Epithelial cell of prostate (primary cell): ENCODE measurements at regions not wholly inside any gene's neighbourhood (a gene's known extent, or its start where the extent isn't known, plus 50 kb on each side); places are given as distances from the start of the nearest gene placed in this dataset.
A peak's percentile ranks its signal among the peaks of the same experiment; 100 is the strongest.
"Not testable (repeated sequence)": the region's sequence is repeated elsewhere in the genome, so short reads cannot be mapped to it uniquely, and the experiment has no call there.

ENCODE experiments used
- DNase-seq: peaks from one replicate; pipeline ENCODE4 v3.0.0-alpha.2; 2011; ENCODE audit warnings: low read depth, low spot score
- H3K27ac ChIP-seq: fragments of 450-650 bp; 2 replicates; pipeline ENCODE4 v1.5.1; 2017; ENCODE audit warnings: mild to moderate bottlenecking

DNA sequence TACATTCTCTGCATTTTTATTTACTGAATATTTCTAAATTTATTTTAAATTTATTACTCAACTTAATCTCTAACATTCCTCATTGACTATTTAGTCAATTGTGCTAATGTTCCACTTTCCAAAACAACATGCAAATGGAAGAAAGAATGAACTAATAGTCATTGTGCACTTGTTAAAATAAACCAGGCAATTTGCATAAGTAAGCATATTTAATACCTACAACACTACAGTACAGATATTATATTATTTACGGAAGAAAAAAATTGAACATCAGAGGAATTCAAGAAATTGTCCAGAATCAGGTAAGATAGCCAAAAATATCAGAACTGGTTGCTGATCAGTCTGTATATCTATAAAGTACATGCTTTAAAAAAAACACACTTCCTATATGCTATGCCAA, 320.5 kb downstream of the CENPW start:
- DNase-seq: no peak
- no peak overlapping the region for H3K27ac ChIP-seq

GRCh38 chr6:126661646-126662045, 321.7 kb downstream of the CENPW start:
- H3K27ac ChIP-seq: no peak overlapping the region
- no peak for DNase-seq

DNA sequence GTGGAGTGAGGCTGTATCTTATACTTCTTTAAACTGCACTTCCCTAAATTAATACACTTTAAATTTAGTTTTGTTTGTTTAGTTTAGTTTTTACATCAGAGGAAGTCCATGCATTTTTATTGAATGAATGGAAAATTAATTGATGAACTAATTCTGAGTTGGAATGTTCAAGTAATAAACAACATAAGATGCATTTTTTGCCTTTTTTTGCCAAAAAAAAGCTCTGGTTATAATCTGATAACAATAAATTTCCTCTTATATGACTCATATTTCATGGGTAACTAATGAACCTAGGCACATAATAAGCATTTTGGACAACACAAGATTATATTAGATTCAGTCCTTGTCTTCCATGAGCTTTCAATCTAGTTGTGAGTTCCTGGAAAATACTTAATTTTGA, 323.1 kb downstream of the CENPW start:
- no peak overlapping the region for H3K27ac ChIP-seq
- DNase-seq: no peak

DNA sequence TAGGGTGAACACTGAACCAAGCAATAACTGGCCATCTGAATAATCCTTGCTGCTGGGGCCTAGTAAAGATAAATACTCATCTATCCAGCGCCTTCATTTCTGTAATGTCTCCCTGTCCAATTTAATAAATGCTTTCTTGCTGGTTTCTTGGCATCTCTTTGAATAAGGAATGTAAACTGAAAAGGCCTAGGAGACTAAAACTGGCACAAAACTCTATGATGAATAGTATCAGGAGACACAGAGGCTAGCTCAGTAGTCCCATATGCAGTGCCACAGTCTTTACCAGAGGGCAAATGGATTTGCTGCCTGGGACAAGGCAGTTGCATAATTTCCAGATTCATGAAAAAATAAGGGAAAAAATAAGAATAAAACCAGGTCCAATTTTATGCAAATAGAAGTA, 324.4 kb downstream of the CENPW start:
- no peak overlapping the region for H3K27ac ChIP-seq
- no peak for DNase-seq

DNA sequence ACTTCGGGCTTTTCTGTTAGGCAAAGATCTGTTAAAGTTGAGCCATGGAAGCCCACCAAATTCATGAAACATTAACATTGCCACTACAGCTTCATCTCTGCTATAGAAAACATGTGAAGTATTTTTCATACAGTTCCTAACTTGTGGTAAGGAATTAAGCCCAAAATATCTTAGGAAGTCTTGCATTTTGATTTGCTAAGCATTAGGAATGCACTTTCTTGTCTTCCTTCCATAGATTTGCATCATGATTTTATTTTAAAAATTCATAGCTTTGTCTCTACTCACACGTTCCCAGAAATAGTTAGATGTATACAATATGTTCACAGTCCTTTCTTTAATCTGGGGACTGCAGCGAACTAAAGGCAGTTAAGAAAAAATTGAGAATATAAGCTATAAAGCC, 325.6 kb downstream of the CENPW start:
- H3K27ac ChIP-seq: no peak overlapping the region
- no peak for DNase-seq

GRCh38 chr6:126667071-126667470, 327.2 kb downstream of the CENPW start:
- no peak for DNase-seq
- H3K27ac ChIP-seq: no peak overlapping the region

DNA sequence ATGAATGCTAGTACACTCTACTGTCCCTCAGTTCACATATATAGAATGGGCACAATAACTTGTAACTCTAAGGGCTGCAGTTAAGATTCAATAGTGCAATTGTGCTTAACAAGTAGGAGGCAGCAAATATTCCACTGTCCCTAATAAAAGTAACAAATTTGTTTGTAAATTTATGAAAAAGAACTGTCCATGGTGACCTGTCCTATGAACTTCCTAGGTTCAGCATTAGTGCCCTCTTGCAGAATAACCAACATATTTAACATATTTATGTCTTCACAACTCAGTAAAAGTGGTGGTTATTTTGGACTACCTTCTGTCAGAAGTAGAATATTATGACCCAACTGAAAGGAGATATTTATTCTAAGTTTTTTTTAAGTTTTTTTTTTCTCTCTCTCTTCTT, 327.8 kb downstream of the CENPW start:
- no peak overlapping the region for H3K27ac ChIP-seq
- no peak for DNase-seq

- DNase-seq: no peak
- no peak overlapping the region for H3K27ac ChIP-seq
These were observed 332.7 kb downstream of the CENPW start for GRCh38 chr6:126672649-126673048.

DNA sequence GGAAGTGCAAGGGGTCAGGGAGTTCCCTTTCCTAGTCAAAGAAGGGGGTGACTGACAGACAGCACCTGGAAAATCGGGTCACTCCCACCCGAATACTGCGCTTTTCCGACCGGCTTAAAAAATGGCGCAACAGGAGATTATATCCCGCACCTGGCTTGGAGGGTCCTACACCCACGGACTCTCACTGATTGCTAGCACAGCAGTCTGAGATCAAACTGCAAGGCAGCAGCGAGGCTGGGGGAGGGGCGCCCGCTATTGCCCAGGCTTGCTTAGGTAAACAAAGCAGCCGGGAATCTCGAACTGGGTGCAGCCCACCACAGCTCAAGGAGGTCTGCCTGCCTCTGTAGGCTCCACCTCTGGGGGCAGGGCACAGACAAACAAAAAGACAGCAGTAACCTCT, 333.8 kb downstream of the CENPW start:
- H3K27ac ChIP-seq, DNase-seq: not testable (repeated sequence)

- no peak for DNase-seq
- H3K27ac ChIP-seq: no peak overlapping the region
These were observed 342.5 kb downstream of the CENPW start for GRCh38 chr6:126682440-126682839.

DNA sequence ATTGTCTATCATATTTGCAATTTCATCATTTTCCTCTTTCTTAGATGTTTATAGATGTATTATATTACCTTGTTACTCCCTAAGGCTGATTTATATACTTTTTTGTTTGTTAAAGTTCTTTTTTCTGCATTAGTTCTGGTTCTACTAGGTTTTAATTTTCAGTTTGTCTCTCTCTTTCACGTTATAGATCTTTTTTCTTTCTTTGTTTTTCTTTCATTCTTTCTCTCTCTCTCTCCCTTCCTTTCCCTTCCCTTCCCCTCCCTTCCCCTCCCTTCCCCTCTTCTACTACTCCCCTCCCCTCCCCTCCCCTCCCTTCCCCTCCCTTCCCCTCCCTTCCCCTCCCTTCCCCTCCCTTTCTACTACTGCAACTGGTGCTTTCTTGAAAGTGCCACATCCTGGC, 345.3 kb downstream of the CENPW start:
- no peak overlapping the region for H3K27ac ChIP-seq
- no peak for DNase-seq

- DNase-seq: no peak
- H3K27ac ChIP-seq: no peak overlapping the region
These were observed 357.2 kb downstream of the CENPW start for GRCh38 chr6:126696921-126697693.

- H3K27ac ChIP-seq: no peak overlapping the region
- DNase-seq: no peak
These were observed 358.9 kb downstream of the CENPW start for GRCh38 chr6:126698732-126699240.

GRCh38 chr6:126701676-126702560, 362.0 kb downstream of the CENPW start:
- DNase-seq: no peak
- H3K27ac ChIP-seq: no peak overlapping the region

GRCh38 chr6:126716032-126716431, 376.1 kb downstream of the CENPW start:
- no peak for DNase-seq
- no peak overlapping the region for H3K27ac ChIP-seq

GRCh38 chr6:126716826-126717509, 377.1 kb downstream of the CENPW start:
- H3K27ac ChIP-seq: peak overlapping the region; percentile 38
- peak; percentile 69 for DNase-seq

GRCh38 chr6:126718600-126719327, 378.8 kb downstream of the CENPW start:
- no peak for DNase-seq
- no peak overlapping the region for H3K27ac ChIP-seq

DNA sequence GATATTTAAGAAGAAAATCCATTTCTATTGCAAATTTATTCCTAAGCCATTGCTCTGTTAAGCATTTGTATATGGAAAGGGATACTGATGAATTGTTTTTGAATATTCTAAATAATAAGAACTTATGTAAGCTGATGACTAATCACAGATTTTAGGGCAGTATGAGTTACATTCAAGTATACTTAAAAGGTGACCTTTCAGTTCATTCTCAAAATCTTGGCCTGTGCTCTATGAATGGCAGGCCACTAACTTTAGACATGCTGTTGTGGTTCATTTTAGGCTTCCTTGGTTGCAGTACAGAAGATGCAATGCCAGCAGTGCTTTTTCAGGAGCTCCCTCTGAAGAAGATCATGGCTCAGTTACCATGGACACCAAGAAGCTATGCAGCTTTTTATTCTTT, 380.4 kb downstream of the CENPW start:
- H3K27ac ChIP-seq: peak overlapping the region; percentile 88
- DNase-seq: no peak

GRCh38 chr6:126721581-126722160, 381.8 kb downstream of the CENPW start:
- DNase-seq: peak; percentile 86
- H3K27ac ChIP-seq: peak overlapping the region; percentile 88

GRCh38 chr6:126722411-126722810, 382.5 kb downstream of the CENPW start:
- H3K27ac ChIP-seq: peak overlapping the region; percentile 88
- no peak for DNase-seq
